ENCODE measurements at regions not wholly inside any gene's neighbourhood (a gene's known extent, or its start where the extent isn't known, plus 50 kb on each side); places are given as distances from the start of the nearest gene placed in this dataset.

- H3K4me3 ChIP-seq (replicated peaks in 1 of 2; ENCODE audit: low read depth in 2 of 2, low read length in 2 of 2), result no peak overlapping the region
- TF ChIP-seq CTCF (IDR thresholded peaks at IDR 0.05; ENCODE audit: low read depth, low read length), result no peak
- no peak for DNase-seq (ENCODE audit: low read depth in 2 of 2)
These were observed 459.4 kb upstream of the GRIA1 start for GRCh38 chr5:153030755-153031725.

GRCh38 chr5:153039501-153039900, 451.0 kb upstream of the GRIA1 start:
- TF ChIP-seq CTCF (IDR thresholded peaks at IDR 0.05; ENCODE audit: low read depth, low read length), result no peak
- DNase-seq (ENCODE audit: low read depth in 2 of 2), result no peak
- H3K4me3 ChIP-seq (replicated peaks in 1 of 2; ENCODE audit: low read depth in 2 of 2, low read length in 2 of 2), result no peak overlapping the region

GRCh38 chr5:153043886-153044285, 446.6 kb upstream of the GRIA1 start:
- no peak overlapping the region for H3K4me3 ChIP-seq (replicated peaks in 1 of 2; ENCODE audit: low read depth in 2 of 2, low read length in 2 of 2)
- no peak for DNase-seq (ENCODE audit: low read depth in 2 of 2)
- no peak for TF ChIP-seq CTCF (IDR thresholded peaks at IDR 0.05; ENCODE audit: low read depth, low read length)

GRCh38 chr5:153050496-153051179, 439.8 kb upstream of the GRIA1 start:
- H3K4me3 ChIP-seq (replicated peaks in 1 of 2; ENCODE audit: low read depth in 2 of 2, low read length in 2 of 2), result no peak overlapping the region

GRCh38 chr5:153066281-153066680, 424.2 kb upstream of the GRIA1 start:
- H3K4me3 ChIP-seq (replicated peaks in 1 of 2; ENCODE audit: low read depth in 2 of 2, low read length in 2 of 2), result no peak overlapping the region
- no peak for DNase-seq (ENCODE audit: low read depth in 2 of 2)
- TF ChIP-seq CTCF (IDR thresholded peaks at IDR 0.05; ENCODE audit: low read depth, low read length), result no peak

More at GRCh38 chr5:153050496-153051179, 439.8 kb upstream of the GRIA1 start:
- TF ChIP-seq CTCF (IDR thresholded peaks at IDR 0.05; ENCODE audit: low read depth, low read length), result no peak
- no peak for DNase-seq (ENCODE audit: low read depth in 2 of 2)

GRCh38 chr5:153067869-153068268, 422.6 kb upstream of the GRIA1 start:
- TF ChIP-seq CTCF (IDR thresholded peaks at IDR 0.05; ENCODE audit: low read depth, low read length), result no peak
- no peak for DNase-seq (ENCODE audit: low read depth in 2 of 2)
- H3K4me3 ChIP-seq (replicated peaks in 1 of 2; ENCODE audit: low read depth in 2 of 2, low read length in 2 of 2), result no peak overlapping the region
